ENCODE measurements at regions not wholly inside any gene's neighbourhood (a gene's known extent, or its start where the extent isn't known, plus 50 kb on each side); places are given as distances from the start of the nearest gene placed in this dataset.
"Not testable (repeated sequence)": the region's sequence is repeated elsewhere in the genome, so short reads cannot be mapped to it uniquely, and the experiment has no call there.

DNA sequence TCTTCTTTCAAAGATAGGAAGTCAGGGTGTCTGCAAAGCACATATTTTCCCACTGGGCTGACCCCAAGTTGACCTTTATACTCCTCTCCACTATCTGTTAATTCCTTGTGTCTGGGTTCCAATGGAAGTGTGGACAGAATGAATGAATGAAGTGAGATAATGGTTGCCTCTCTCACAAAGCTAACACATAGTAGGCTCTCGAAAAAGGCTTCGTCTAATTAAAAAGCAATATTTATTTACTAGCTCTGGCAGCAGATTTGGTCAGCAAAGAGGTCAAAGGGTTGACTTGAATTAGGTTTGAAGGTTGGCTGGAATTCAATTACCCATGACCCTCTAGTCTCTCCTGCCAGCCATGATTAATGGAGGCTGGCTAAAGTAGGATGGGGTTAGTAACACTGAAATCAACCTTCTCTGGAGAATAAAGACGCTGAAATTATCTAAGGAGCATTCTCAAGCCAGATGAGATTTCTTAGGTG lies 280.3 kb upstream of the KLF3 start:
- DNase-seq (ENCODE audit: low spot score) = no peak

DNA sequence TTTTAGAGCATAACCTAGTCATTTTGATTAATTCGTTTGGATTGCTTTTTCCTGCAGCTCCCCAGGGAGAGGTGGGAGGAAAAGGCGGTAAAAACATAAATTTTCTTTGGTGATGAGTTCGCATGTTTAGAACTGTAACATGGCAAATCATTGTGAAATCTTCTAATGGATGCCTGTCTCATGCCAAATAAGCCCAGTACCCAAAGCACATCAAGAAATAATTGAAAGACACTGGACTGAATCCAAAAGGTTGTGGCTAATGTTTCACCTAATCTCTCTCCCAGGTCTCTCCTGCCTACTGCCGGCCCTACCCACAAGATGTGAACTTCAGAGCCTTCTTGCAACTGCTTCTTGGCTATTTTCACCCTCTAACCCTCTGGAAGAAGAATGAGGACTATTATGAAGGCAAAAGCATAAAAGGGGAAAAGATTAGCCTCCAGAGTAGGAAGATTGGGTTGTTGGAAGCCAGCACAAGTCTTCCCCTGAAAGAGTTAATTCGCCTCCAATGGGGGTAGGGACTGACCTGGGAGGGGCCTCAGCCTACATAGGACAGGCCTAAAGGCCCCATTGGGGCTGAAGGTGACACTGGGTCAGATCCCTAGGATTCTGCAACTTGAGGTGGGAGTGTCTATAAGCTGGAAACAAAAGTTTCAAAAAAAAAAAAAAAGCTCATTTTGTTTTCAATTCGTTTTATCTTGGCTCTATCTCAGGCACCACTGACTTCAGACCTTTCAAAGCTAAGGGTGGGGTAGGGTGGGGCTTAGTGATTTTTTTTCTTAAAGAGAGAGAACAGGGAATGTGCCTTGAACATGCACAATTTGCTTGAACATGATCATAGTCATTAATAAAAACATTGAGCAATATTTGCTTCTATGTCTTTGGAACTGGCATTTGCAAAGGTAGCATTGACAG lies 278.6 kb upstream of the KLF3 start:
- no peak for DNase-seq (ENCODE audit: low spot score)

DNA sequence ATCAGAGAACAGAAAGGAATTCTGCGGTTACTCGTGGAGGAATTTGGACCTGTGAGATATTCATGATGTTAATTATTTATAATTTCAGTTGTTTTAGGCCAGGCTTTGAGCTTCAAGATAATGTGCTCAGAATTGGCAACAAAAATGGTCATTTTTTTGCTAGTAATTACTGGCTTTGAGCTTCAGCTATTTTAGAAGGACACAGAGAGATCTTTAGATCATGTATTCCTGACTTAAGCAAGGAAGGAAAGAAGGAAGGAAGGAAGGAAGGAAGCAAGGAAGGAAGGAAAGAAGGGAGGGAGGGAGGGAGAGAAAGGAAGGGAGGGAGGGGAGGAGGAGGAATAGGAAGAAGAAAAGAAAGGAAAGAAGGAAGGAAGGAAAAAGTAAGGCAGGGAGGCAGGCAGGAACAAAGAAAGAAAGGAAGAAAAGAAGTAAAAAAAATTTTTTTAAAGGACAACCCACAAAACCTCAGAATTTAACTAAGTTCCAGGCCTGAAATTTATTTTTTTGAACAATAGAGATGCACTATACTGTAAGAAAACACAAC lies 277.9 kb upstream of the KLF3 start:
- no peak for DNase-seq (ENCODE audit: low spot score)

DNA sequence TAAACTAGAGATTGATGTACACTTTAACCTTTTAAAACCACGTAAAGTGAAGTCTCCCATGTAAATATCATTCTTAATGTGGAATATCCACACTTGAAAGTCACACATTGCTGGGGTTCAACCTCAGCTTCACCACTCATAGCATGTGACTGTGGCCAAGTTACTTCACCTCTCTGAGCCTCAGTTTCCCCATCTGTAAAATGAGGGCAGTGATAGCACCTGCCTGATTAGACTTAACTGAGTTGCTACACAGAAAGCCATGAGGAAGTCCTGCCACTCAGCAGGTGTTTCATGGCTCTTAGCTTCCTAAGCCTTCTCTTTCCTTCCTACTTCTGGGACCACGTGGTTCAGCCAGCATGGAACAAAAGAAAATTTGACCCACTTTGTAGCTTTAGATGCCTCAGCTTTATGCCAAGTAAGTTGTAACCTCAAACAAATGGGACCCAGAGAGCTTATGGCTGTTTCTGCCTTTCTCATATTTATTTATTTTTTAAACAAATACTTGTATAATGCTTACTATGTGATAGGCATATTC lies 277.3 kb upstream of the KLF3 start:
- DNase-seq (ENCODE audit: low spot score) = no peak

DNA sequence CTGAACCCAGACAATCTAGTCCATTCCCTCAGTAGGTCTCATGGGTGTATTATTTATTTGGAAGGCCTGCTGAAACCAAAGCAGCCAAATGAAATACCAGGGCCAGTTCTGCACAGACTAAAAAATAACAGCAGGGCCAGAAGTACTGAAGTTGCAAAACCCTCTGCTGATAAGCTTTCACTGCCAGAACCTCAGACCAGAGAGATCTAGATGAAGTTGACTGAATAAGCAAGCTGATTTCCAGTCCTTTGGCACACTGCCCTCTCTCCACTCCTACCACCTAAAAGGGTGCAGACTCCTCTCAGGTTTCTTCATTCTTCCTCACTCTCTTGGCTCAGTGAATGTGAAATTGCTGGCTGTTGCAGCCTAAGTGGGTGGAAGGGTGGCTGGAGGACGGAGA lies 276.7 kb upstream of the KLF3 start:
- DNase-seq (ENCODE audit: low spot score) = no peak

DNA sequence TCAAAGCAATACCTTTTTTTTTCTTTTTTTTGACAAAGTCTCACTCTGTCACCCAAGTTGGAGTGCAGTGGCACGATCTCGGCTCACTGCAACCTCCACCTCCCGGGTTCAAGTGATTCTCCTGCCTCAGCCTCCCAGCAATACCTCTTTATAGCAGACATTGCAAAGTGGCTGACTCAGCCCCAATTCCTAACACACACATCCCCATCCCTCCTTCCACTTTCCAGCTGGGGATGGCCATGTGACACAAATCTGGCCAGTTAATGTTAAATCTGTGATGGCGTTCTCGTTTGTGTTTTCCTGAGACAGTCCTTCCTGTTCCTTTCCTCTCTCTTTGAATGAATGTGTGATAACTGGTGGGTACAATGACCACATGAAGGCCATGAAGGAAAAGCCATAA lies 276.2 kb upstream of the KLF3 start:
- no peak for DNase-seq (ENCODE audit: low spot score)

DNA sequence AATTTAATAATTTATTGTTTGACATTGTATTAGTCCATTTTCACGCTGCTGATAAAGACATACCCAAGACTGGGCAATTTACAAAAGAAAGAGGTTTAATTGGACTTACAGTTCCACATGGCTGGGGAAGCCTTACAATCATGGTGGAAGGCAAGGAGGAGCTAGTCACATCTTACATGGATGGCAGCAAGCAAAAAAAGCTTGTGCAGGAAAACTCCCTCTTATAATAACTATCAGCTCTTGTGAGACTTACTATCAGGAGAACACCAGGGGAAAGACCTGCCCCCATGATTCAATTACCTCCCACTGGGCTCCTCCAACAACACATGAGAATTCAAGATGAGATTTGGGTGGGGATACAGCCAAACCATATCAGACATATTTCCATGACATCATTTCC lies 275.1 kb upstream of the KLF3 start:
- not testable (repeated sequence) for DNase-seq (ENCODE audit: low spot score)

DNA sequence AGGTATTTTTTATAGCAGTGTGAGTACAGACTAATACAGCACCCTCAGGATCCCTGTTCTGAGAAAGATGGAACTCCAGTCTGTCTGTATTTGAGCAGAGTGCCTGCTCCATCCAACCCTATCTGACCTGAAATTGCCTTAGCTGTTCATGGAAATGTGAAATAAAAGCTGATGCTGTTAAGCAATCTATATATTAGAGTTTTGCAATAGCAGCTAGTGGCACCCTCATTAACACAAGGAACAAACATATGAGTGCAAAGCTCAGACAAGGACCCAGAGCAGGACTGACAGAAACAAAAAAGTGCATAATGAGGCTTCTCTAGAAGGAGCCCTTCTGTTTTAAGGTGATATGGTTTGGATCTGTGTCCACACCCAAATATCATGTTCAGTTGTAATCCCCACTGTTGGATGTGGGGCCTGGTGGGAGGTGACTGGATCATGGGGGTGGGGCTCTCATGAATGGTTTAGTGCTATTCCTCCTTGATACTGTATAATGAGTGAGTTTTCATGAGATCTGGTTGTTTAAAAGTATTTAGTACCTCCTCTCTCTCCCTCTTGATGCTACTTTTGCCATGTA lies 272.9 kb upstream of the KLF3 start:
- no peak for DNase-seq (ENCODE audit: low spot score)

DNA sequence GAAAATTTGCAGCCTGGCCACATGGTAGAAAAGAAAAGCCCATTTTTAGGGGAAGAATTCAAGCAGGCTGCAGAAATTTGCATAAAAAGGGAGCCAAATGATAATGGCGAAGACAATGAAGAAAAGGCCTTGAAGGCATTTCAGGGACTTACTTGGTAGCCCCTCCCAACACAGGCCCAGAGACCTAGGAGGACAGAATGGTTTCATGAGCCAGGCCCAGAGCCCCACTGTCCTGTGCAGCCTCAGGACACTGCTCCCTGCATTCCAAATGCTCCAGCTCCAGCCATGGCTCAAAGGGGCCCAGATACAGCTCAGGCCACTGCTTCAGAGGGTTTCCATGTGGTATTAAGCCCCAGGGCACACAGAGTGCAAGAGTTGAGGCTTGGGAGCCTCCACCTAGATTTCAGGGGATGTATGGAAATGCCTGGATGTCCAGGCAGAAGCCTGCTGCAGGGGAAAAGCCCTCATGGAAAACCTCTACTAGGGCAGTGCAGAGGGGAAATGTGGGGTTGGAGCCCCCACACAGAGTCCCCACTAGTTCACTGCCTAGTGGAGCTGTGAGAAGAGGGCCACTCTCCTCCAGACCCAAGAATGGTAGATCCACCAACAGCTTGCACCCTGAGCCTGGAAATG lies 271.7 kb upstream of the KLF3 start:
- DNase-seq (ENCODE audit: low spot score) = no peak

DNA sequence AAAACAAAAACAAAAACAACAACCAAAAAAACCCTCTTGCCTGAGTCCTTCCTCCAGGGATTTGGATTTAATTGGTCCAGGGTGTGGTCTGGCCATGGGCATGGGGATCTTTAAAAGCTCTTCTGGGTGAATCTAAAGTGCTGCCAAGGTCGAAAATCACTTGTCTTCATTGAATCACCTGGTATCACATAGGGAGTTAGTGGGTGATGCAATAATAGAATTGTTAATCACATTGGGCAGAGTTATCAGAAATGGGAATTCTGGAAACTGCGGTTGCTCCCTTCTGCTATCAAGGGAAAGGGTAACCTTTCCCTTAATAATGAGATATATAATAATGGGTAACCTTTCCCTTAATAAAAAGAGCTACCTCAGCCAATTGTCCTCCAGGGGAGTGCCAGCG lies 267.9 kb upstream of the KLF3 start:
- no peak for DNase-seq (ENCODE audit: low spot score)

DNA sequence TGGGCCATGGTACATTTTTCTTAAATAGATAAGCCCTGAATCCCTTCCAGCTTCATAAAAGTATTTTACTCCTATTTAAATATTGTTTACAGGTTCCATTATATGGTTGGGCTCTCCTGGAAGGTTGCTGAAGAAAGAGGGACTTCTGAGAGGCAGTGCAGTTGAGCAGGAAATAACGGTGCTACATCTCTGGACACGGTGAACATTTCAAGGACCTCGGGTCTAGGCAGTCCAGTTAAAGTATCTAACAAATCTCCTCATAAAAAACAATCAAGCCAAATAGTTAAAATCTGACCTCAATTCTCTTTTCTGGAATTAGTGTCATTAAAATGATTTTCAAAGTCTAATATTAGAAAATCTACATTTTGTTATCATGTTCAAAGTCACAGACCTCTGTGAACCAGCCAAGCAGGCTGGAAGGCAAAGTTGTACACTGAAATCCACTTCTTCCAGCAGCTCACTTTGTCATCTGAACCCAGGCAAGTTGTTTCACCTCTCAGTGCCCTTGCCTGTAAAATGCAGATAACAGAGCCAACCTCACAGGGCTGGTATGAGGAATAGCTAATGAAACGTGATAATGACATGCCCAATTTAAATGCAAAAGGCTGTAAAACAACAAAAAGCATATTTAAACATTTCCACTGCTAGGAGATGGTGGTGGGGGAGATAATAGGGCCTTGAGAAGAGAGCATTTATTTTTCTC lies 267.0 kb upstream of the KLF3 start:
- no peak for DNase-seq (ENCODE audit: low spot score)

DNA sequence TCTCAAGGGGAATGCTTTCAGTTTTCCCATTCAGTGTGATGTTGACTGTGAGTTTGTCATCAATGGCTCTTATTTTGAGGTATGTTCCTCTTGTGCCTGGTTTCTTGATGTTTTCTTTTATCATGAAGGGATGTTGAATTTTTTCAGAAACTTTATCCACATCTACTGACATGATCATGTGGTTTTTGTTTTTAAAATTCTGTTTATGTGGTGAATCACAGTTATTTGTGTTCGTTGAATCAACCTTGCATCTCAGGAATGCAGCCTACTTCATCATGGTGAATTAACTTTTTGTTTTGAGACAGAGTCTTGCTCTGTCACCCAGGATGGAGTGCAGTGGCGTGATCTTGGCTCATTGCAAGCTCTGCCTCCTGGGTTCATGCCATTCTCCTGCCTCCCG lies 263.1 kb upstream of the KLF3 start:
- no peak for DNase-seq (ENCODE audit: low spot score)

DNA sequence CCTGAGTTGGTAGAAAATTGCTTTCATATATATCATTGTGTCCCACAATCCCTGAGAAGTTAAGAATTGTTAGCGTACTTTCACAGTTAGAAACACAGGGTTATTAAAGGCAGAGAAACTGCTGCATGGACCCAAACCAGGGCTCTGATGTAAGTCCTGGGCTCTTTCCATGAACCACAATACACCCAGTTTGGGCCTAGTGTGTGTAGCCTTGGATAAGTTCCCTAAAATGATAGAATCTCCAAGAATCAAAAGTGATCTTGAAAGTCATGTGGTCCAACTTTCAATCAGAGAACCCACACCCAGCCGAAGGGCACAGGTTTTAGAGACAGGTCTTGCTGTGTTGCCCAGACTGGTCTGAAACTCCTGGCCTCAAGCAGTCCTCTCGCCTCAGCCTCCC lies 257.8 kb upstream of the KLF3 start:
- DNase-seq (ENCODE audit: low spot score) = no peak

DNA sequence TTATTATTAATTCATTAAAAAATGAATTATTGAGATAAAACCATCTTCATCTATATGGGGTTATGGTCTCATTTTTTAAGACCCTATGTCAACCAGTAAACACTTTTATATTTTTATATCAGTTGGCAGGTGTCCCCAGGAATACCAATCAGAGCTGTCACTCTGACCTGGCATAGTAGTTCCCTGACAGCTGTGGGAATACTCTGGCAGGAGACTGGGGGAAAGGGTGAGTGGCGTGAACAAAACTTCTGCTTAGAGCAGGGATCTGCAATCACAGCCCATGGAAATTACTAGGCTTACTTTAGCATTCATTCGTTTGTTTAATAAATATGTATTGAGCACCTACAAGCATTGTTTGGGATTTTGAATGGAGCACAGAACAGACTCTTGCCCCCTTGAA lies 254.1 kb upstream of the KLF3 start:
- DNase-seq (ENCODE audit: low spot score) = no peak

DNA sequence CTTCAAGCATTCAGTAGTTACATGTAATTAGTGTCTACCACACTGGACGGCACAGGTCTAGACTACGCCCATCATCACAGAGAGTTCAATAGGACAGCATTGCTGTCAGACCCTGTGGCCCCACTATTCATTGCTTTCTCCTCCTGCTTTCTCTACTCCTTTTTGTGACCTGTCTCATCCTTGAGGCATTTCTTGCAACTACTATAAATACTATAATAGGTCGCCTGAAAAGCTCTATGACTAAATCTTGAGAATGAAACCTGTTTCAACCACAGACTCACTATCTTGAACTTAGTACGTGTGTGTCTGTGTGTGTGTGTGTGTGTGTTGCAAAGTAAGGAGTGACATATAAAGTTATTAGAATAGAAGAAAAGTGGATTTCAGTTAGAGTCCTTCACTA lies 252.9 kb upstream of the KLF3 start:
- no peak for DNase-seq (ENCODE audit: low spot score)

DNA sequence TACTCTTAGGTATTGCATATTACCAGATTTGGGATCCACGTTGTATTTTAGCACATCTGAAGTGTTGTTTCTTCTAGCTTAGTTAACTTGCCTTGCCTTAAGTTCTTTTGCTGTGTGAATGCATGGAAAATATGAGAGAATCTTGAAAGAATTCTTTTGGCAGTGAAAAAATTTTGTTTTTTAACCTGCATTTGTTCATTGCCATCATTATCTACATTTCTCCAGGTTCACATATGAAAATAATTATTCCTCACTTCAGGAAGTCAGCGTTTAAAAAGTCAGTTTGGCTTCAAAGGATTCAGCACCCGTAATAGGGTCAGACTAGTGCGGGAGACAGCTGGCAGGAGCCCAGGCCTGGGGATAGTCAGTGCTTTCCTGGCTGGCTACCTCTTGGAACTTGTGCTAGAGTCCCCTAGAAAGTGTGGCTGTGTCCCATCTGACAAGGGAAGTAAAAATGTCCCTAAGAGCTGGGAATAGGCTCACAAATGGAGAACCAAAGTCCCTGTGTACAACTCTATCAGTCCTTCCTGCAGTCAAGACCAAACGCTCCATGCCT lies 251.9 kb upstream of the KLF3 start:
- DNase-seq (ENCODE audit: low spot score) = no peak

DNA sequence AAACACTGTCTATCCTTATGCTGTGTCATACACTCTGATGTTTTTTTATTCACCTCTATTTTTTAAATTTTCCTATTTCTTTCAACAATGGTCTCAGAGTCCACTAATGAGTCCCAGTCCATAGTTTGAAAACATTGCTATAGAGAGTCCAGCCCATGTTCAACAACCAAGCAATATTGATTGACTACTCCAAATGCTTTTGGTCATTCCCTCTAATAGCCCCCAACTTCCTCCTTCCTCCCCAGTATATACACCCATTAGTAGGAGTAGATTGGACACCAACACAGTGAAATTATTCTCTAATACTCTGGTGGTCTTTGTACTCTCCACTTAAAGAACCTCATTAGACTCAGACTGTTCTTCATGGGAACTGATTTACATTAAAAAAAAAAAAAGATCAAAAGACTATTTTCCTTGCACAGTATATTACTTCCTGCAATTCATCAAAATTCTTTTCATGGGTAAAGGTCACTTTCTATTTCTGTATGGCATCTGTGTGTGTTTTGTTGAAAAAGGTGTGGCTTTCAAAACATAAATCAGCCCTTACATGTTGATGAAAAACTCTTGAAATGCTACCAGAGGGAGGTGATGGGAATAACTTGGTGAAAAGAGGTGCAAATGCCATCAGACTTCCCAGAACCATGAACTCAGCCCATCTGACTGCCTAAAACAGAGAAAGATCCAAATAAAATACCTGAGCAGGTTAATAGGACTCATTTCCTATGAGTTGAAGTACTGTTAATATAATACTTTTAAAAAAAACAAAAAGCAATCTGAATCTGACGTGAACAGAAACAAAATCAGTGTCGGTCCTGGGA lies 250.3 kb upstream of the KLF3 start:
- DNase-seq (ENCODE audit: low spot score) = no peak

DNA sequence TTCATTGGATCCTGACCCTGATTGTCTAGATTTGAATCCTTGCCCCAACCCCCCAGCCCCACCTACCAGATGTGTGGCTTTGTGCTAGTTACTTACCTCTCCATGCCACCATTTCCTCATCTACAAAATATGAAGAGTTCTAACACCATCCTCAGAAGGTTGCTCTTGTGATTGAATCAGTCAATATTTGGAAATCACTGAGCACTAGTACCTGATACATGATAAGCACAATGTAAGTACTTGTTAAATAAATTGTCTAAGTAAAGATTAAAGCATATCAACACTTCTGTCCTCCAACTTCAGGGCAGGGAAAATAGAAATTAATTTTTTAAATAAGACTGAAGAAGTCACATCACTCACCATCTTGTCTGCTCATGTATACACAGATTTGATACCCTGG lies 249.6 kb upstream of the KLF3 start:
- no peak for DNase-seq (ENCODE audit: low spot score)

DNA sequence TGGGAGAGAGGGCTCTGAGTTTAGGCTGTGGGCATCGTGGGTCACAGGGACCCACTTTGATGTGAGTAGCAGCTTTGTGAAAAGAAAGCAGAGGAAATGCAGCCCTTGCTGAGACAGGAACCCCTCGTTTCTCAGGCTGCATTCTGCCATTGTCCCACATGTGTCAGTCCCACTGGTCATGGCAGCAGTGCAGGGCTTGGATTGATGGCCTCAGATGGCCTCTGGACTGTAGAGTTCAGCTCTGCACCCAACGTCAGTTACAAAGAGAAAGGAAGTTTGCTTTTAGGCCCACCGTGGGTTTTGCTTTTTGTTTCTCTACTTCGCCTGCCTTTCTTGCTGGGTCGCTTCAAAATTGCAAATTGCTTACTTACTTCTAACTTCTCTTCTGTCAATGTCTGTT lies 248.3 kb upstream of the KLF3 start:
- no peak for DNase-seq (ENCODE audit: low spot score)

DNA sequence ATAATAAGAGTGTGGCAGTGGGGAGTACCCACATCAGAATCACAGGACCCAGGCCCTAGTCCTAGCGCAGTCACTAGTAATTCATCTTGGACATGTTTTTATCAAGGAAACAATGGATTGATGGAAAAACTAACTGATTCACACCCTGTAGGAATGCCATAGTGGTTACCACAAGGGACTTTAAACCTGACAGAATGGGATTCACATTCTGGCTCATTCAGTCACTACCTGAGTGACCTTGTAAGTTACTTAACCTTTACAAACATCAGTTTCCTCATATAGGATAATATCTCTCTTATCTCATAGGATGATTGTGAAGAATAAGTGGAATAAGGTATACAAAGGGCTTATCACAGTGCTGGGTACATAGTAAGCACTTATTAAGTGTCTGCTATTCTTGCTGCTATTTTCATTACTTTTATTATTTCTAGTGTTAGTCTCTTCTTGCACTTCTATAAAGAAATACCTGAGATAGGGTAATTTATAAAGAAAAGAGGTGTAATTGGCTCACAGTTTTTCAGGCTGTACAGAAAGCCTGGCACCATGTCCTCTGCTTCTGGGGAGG lies 247.5 kb upstream of the KLF3 start:
- DNase-seq (ENCODE audit: low spot score) = no peak

DNA sequence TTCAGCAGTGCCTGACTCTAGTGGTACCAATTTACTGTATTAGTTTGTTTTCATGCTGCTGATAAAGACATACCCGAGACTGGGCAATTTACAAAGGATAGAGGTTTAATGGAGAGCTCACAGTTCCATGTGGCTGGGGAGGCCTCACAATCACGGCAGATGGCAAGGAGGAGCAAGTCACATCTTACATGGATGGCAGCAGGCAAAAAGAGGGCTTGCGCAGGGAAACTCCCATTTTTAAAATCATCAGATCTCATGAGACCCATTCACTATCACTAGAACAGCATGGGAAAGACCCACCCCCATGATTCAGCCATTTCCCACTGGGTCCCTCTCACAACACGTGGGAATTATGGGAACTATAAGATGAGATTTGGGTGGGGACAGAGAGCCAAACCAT lies 243.7 kb upstream of the KLF3 start:
- DNase-seq (ENCODE audit: low spot score) = not testable (repeated sequence)
